ENCODE measurements at regions not wholly inside any gene's neighbourhood (a gene's known extent, or its start where the extent isn't known, plus 50 kb on each side); places are given as distances from the start of the nearest gene placed in this dataset.

DNA sequence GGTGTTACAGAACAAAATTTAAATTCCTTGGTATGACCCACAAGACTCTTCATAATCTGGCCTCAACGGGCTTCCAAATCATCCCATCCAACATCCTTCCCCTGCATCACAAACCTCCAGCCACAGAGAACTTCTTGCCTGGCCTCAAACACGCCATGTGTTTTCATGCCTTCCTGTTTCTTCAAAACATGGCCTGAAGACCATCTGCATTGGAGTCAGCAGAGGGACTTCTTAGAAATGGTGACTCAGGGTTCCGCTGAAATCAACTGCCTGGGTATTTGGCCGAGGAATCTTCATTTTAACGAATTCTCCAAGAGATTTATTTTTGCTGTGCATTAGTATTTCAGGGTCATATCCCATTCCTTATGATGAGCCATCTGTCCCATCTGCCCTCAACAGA lies 138.1 kb upstream of the RAP2B start:
- TF ChIP-seq, protein P1, sequence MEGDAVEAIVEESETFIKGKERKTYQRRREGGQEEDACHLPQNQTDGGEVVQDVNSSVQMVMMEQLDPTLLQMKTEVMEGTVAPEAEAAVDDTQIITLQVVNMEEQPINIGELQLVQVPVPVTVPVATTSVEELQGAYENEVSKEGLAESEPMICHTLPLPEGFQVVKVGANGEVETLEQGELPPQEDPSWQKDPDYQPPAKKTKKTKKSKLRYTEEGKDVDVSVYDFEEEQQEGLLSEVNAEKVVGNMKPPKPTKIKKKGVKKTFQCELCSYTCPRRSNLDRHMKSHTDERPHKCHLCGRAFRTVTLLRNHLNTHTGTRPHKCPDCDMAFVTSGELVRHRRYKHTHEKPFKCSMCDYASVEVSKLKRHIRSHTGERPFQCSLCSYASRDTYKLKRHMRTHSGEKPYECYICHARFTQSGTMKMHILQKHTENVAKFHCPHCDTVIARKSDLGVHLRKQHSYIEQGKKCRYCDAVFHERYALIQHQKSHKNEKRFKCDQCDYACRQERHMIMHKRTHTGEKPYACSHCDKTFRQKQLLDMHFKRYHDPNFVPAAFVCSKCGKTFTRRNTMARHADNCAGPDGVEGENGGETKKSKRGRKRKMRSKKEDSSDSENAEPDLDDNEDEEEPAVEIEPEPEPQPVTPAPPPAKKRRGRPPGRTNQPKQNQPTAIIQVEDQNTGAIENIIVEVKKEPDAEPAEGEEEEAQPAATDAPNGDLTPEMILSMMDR (IDR thresholded peaks at IDR 0.05; ENCODE audit: low read depth, low read length) = no peak
- no peaks in the 10 kb centered on the region for H3K4me1 ChIP-seq (ENCODE audit: low read depth)
- H3K9me3 ChIP-seq (ENCODE audit: low read depth) = no peaks in the 10 kb centered on the region
- H3K27me3 ChIP-seq = no peaks in the 10 kb centered on the region
- no peaks in the 10 kb centered on the region for H3K36me3 ChIP-seq
- H3K4me3 ChIP-seq = no peak overlapping the region
- no peak for DNase-seq (ENCODE audit: low read depth in 1 of 2, low spot score in 1 of 2)
- H3K27ac ChIP-seq = no peak overlapping the region

DNA sequence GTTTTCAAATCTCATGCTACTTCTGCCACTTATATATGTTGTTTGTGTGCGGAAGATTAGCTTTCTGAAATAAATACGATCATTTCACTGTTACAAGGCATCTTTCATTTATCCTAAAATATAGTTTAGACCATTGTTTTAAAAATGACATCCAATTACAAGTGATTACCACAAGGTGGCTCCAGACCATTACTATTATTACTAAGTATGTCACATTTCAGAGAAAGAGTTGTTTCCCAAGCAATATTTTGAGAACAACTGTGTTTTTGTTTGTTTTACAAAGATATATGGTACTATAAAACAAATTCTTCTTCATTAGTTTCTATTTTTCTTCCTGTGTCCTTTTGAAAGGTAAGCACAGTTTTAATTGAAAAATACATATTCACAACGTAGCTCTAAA lies 136.0 kb upstream of the RAP2B start:
- peak; percentile 37 to 67 for DNase-seq (ENCODE audit: low read depth in 1 of 2, low spot score in 1 of 2)
- H3K4me3 ChIP-seq = no peak overlapping the region
- no peaks in the 10 kb centered on the region for H3K9me3 ChIP-seq (ENCODE audit: low read depth)
- TF ChIP-seq, protein P1 (IDR thresholded peaks at IDR 0.05; ENCODE audit: low read depth, low read length) = peak; percentile 55
- H3K27me3 ChIP-seq = no peaks in the 10 kb centered on the region
- no peaks in the 10 kb centered on the region for H3K4me1 ChIP-seq (ENCODE audit: low read depth)
- H3K36me3 ChIP-seq = no peaks in the 10 kb centered on the region
- no peak overlapping the region for H3K27ac ChIP-seq

DNA sequence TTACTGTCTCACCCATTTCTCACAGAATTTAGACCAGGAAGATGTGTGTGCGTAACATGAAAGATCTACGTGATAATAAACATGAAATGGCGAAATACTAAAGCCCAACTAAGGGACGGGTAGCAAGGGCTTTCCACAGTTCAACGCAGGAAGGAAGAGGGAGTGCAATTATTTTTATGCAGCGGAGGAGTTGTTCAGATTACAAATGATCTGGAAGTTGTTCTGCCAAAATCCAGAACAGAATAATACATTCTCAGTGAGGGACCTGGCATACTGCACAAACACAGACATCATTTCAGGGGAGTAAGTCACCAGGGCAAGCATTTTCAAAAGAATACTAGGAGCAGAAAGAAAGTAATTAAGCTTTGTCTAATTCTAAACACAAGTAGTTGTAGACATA lies 133.6 kb upstream of the RAP2B start:
- no peaks in the 10 kb centered on the region for H3K27me3 ChIP-seq
- H3K27ac ChIP-seq = no peak overlapping the region
- TF ChIP-seq, protein P1 (IDR thresholded peaks at IDR 0.05; ENCODE audit: low read depth, low read length) = no peak
- H3K4me1 ChIP-seq (ENCODE audit: low read depth) = peaks cover 9% of the 10 kb centered on the region
- H3K4me3 ChIP-seq = no peak overlapping the region
- H3K9me3 ChIP-seq (ENCODE audit: low read depth) = no peaks in the 10 kb centered on the region
- peak in 1 of 2 donors; percentile 72 for DNase-seq (ENCODE audit: low read depth in 1 of 2, low spot score in 1 of 2)
- H3K36me3 ChIP-seq = no peaks in the 10 kb centered on the region

DNA sequence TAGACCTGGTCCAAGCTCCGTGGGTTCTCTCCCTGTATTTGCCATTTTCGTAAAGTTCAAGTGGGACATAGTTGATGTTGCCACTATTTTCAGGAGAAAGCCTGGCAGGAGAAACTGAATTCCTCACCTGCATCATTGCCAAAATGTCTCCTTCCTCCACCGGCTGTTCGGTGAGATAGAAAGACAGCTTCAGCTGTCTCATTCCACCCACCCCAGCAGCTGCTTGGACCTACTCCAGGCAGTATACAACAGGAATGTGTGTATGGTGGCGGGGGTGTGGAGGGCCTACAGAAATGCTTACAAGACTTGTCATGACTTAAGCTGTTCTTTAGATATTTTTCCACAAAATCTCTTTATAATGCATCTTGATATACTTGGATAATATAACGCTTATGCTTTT lies 132.7 kb upstream of the RAP2B start:
- H3K9me3 ChIP-seq (ENCODE audit: low read depth) = no peaks in the 10 kb centered on the region
- peak in 1 of 2 donors; percentile 76 for DNase-seq (ENCODE audit: low read depth in 1 of 2, low spot score in 1 of 2)
- no peak overlapping the region for H3K27ac ChIP-seq
- no peaks in the 10 kb centered on the region for H3K36me3 ChIP-seq
- TF ChIP-seq, protein P1 (IDR thresholded peaks at IDR 0.05; ENCODE audit: low read depth, low read length) = no peak
- H3K4me3 ChIP-seq = no peak overlapping the region
- H3K4me1 ChIP-seq (ENCODE audit: low read depth) = peaks cover 9% of the 10 kb centered on the region
- no peaks in the 10 kb centered on the region for H3K27me3 ChIP-seq

DNA sequence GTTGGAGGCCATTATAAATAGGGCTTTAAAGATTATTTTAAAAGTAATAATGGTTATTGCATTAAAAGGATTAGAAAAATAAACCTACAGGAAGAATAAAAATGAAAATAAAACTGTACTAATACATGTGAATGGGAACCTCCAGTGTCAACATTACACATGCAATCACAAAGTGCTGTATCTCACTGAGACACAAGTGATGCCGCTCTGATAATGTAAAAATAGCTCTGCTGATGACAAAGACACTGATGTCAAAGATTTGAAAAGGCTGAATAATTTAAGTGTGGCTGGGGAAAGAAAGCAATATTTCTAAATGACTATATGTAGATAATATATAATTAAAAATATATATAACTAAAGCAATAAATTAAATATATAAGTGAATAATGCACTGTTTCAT lies 129.1 kb upstream of the RAP2B start:
- no peaks in the 10 kb centered on the region for H3K9me3 ChIP-seq (ENCODE audit: low read depth)
- no peaks in the 10 kb centered on the region for H3K27me3 ChIP-seq
- no peak overlapping the region for H3K4me3 ChIP-seq
- peaks cover 9% of the 10 kb centered on the region for H3K4me1 ChIP-seq (ENCODE audit: low read depth)
- no peaks in the 10 kb centered on the region for H3K36me3 ChIP-seq
- TF ChIP-seq, protein P1 (IDR thresholded peaks at IDR 0.05; ENCODE audit: low read depth, low read length) = no peak
- no peak for DNase-seq (ENCODE audit: low read depth in 1 of 2, low spot score in 1 of 2)
- H3K27ac ChIP-seq = no peak overlapping the region

DNA sequence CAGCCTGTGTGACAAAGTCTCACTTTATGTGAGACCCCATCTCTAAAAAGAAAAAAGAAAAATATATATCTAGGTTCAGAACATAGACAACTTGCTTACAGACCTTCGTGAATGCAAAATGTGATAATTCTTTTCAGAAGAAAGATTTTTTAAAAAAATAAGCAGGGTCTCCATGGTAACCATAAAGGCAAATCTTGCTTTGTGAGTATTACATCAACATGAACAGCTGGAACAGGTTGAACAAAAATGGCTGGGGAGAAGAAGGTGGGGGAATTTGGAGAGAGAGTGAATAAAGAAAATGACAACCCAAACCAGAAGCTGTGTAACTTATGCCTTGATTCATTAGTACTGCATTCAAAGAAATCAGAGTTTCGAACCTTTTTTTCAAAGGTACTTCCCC lies 125.2 kb upstream of the RAP2B start:
- no peak overlapping the region for H3K4me3 ChIP-seq
- no peak for DNase-seq (ENCODE audit: low read depth in 1 of 2, low spot score in 1 of 2)
- no peaks in the 10 kb centered on the region for H3K9me3 ChIP-seq (ENCODE audit: low read depth)
- H3K36me3 ChIP-seq = no peaks in the 10 kb centered on the region
- no peaks in the 10 kb centered on the region for H3K27me3 ChIP-seq
- H3K27ac ChIP-seq = no peak overlapping the region
- H3K4me1 ChIP-seq (ENCODE audit: low read depth) = peaks cover 6% of the 10 kb centered on the region
- TF ChIP-seq, protein P1 (IDR thresholded peaks at IDR 0.05; ENCODE audit: low read depth, low read length) = no peak
